H1 (cell line): ENCODE measurements at regions not wholly inside any gene's neighbourhood (a gene's known extent, or its start where the extent isn't known, plus 50 kb on each side); places are given as distances from the start of the nearest gene placed in this dataset.

Source experiments
- CTCF ChIA-PET: fragments of 300-600 bp; sonication (Branson Sonifier 250); formaldehyde crosslinking; loops from one replicate; lab custom pipeline; 2021; ENCODE audit not compliant: partially characterized antibody; lab: Charles Lee
- POLR2A ChIA-PET: fragments of 300-600 bp; sonication (Branson Sonifier 250); formaldehyde crosslinking; loops from one replicate; lab custom pipeline; 2021; ENCODE audit warnings: inconsistent platforms; ENCODE audit not compliant: partially characterized antibody; lab: Charles Lee
- DNase-seq, 2 experiments: peaks; one replicate each; pipeline versions ENCODE4 v3.0.0 to v3.0.0-alpha.2; 2010 to 2022; ENCODE audit warnings: low spot score in 2 of 2, low read depth in 1 of 2, mixed read lengths in 1 of 2
- FAIRE-seq: peaks from 2 replicates; lab custom pipeline; 2011; peaks lifted over from hg19 to GRCh38; lab: Jason Lieb, UNC
- H2AFZ ChIP-seq: 2 replicates; pipeline ENCODE4 v1.8.1; 2012; ENCODE audit warnings: low read length, inconsistent platforms
- H2AK5ac ChIP-seq: 2 replicates; pipeline ENCODE4 v1.6.1; 2013; ENCODE audit warnings: low read depth, low read length
- H2BK120ac ChIP-seq: replicated peaks from 2 replicates; pipeline ENCODE3; 2013; ENCODE audit warnings: low read depth, low read length, inconsistent platforms
- H2BK12ac ChIP-seq: 2 replicates; pipeline ENCODE4 v1.6.1; 2013; ENCODE audit warnings: low read depth, low read length
- H2BK15ac ChIP-seq: 2 replicates; pipeline ENCODE4 v1.6.1; 2013; ENCODE audit warnings: low read length
- H2BK20ac ChIP-seq: 2 replicates; pipeline ENCODE4 v1.6.1; 2013; ENCODE audit warnings: low read length
- H2BK5ac ChIP-seq: 2 replicates; pipeline ENCODE4 v1.6.1; 2013; ENCODE audit warnings: low read depth, low read length
- H3K14ac ChIP-seq: 2 replicates; pipeline ENCODE4 v1.6.1; 2013; ENCODE audit warnings: inconsistent platforms; ENCODE audit not compliant: insufficient read length
- H3K18ac ChIP-seq: 2 replicates; pipeline ENCODE4 v1.6.1; 2013; ENCODE audit warnings: low read length; ENCODE audit errors: extremely low read depth
- H3K23ac ChIP-seq: 2 replicates; pipeline ENCODE4 v1.6.1; 2013; ENCODE audit warnings: inconsistent platforms; ENCODE audit not compliant: insufficient read length
- H3K23me2 ChIP-seq: 2 replicates; pipeline ENCODE4 v1.6.1; 2013; ENCODE audit warnings: low read depth, low read length
- H3K27ac ChIP-seq: 2 replicates; pipeline ENCODE4 v1.6.1; 2011; ENCODE audit warnings: low read depth, low read length, inconsistent platforms
- H3K27me3 ChIP-seq, 4 experiments: replicated peaks in 1 of 4; 1 replicate in 1 of 4; 2 replicates in 3 of 4; pipeline versions ENCODE4 v1.6.1 to v1.8.1; 2011 to 2013; ENCODE audit warnings: low read length in 3 of 4, mild to moderate bottlenecking in 3 of 4, inconsistent platforms in 2 of 4, mixed read lengths in 2 of 4, moderate library complexity in 1 of 4; ENCODE audit not compliant: control insufficient read depth in 3 of 4, insufficient read depth in 3 of 4; ENCODE audit errors: extremely low read depth in 1 of 4
- H3K36me3 ChIP-seq, 4 experiments: 2 replicates each; pipeline versions ENCODE4 v1.6.1 to v1.8.1; 2011 to 2013; ENCODE audit warnings: mild to moderate bottlenecking in 4 of 4, low read length in 3 of 4, moderate library complexity in 2 of 4, control low read depth in 1 of 4, inconsistent platforms in 1 of 4; ENCODE audit not compliant: insufficient read depth in 4 of 4, control insufficient read depth in 2 of 4
- H3K4ac ChIP-seq: replicated peaks from 2 replicates; pipeline ENCODE3; 2013; ENCODE audit warnings: low read length, low read depth, mixed read lengths, inconsistent platforms; ENCODE audit not compliant: insufficient read length
- H3K4me1 ChIP-seq, 4 experiments: replicated peaks in 1 of 4; 1 replicate in 1 of 4; 2 replicates in 3 of 4; pipeline versions ENCODE4 v1.6.1 to v1.8.1; 2011 to 2013; ENCODE audit warnings: low read length in 3 of 4, inconsistent platforms in 2 of 4, mixed read lengths in 1 of 4; ENCODE audit not compliant: insufficient read depth in 4 of 4, control insufficient read depth in 3 of 4
- H3K4me2 ChIP-seq, 2 experiments: 2 replicates each; pipeline versions ENCODE4 v1.6.1 to v1.8.1; 2011 to 2013; ENCODE audit warnings: low read depth in 2 of 2, low read length in 2 of 2, control low read depth in 1 of 2, inconsistent platforms in 1 of 2, mild to moderate bottlenecking in 1 of 2; ENCODE audit not compliant: insufficient read depth in 1 of 2
- H3K4me3 ChIP-seq, 4 experiments: fragments of 200-600, 300-600 bp in 1 of 4; sonication (generic), shearing (Covaris generic), sonication (Bioruptor Twin) in 1 of 4; 2 replicates each; pipeline versions ENCODE4 v1.5.1 to v1.8.1; 2011 to 2016; ENCODE audit warnings: low read length in 4 of 4, low read depth in 3 of 4, control low read depth in 2 of 4, inconsistent platforms in 2 of 4, mild to moderate bottlenecking in 2 of 4, mixed read lengths in 1 of 4, moderate library complexity in 1 of 4; ENCODE audit not compliant: insufficient read depth in 2 of 4; ENCODE audit errors: extremely low read depth in 1 of 4
- H3K56ac ChIP-seq: replicated peaks from 2 replicates; pipeline ENCODE3; 2013; ENCODE audit warnings: low read depth, mild to moderate bottlenecking, mixed read lengths, low read length, inconsistent platforms; ENCODE audit not compliant: insufficient read length
- H3K79me1 ChIP-seq: 2 replicates; pipeline ENCODE4 v1.6.1; 2013; ENCODE audit warnings: low read depth, low read length, control low read depth
- H3K79me2 ChIP-seq, 2 experiments: 2 replicates each; pipeline versions ENCODE4 v1.6.1 to v1.8.1; 2012 to 2013; ENCODE audit warnings: low read length in 2 of 2, mild to moderate bottlenecking in 2 of 2, inconsistent platforms in 1 of 2; ENCODE audit not compliant: insufficient read depth in 2 of 2, control insufficient read depth in 1 of 2
- H3K9ac ChIP-seq, 4 experiments: replicated peaks in 1 of 4; 1 replicate in 1 of 4; 2 replicates in 3 of 4; pipeline versions ENCODE4 v1.6.1 to v1.8.1; 2011 to 2013; ENCODE audit warnings: low read depth in 3 of 4, low read length in 3 of 4, control low read depth in 2 of 4, mild to moderate bottlenecking in 2 of 4, moderate library complexity in 2 of 4, inconsistent platforms in 1 of 4; ENCODE audit errors: extremely low read depth in 1 of 4
- H3K9me3 ChIP-seq, 2 experiments: 2 replicates each; pipeline versions ENCODE4 v1.6.1 to v1.8.1; 2012 to 2013; ENCODE audit warnings: mild to moderate bottlenecking in 2 of 2, moderate library complexity in 2 of 2, control low read depth in 1 of 2, inconsistent platforms in 1 of 2, low read depth in 1 of 2, low read length in 1 of 2, mixed read lengths in 1 of 2; ENCODE audit not compliant: insufficient read depth in 2 of 2
- H4K20me1 ChIP-seq, 2 experiments: replicated peaks in 1 of 2; 2 replicates each; pipeline versions ENCODE3 to v1.8.1; 2011 to 2013; ENCODE audit warnings: inconsistent platforms in 2 of 2, low read length in 2 of 2, mild to moderate bottlenecking in 1 of 2; ENCODE audit not compliant: insufficient read depth in 2 of 2, control insufficient read depth in 1 of 2
- H4K5ac ChIP-seq: 2 replicates; pipeline ENCODE4 v1.6.1; 2013; ENCODE audit warnings: low read length, low read depth, mixed read lengths, inconsistent platforms; ENCODE audit not compliant: insufficient read length
- H4K8ac ChIP-seq: 2 replicates; pipeline ENCODE4 v1.8.0; 2013; ENCODE audit warnings: mild to moderate bottlenecking, moderate library complexity, low read length, inconsistent platforms; ENCODE audit not compliant: insufficient read depth; ENCODE audit errors: extremely low read depth
- H4K91ac ChIP-seq: replicated peaks from 2 replicates; pipeline ENCODE3; 2013; ENCODE audit warnings: low read length, mixed read lengths, inconsistent platforms; ENCODE audit not compliant: insufficient read length
- GTF2F1 ChIP-seq: IDR thresholded peaks from 2 replicates; pipeline ENCODE4 v1.6.1; 2012; ENCODE audit warnings: low read depth, low read length, improper control_type of control experiment, borderline replicate concordance
- KDM5A ChIP-seq: fragments of 200-600 bp; IDR thresholded peaks from 2 replicates; pipeline ENCODE4 v1.7.1; 2012; ENCODE audit warnings: mild to moderate bottlenecking, low read length, inconsistent platforms, mixed read lengths
- NANOG ChIP-seq: IDR thresholded peaks from 2 replicates; pipeline ENCODE4 v1.6.1; 2011; ENCODE audit warnings: low read length, low read depth, mild to moderate bottlenecking, inconsistent platforms; ENCODE audit not compliant: insufficient read depth, poor library complexity, severe bottlenecking
- SIN3A ChIP-seq, 2 experiments: IDR thresholded peaks in 1 of 2; conservative IDR thresholded peaks in 1 of 2; 2 replicates each; pipeline ENCODE4 v1.6.1; 2011 to 2012; ENCODE audit warnings: low read length in 2 of 2, improper control_type of control experiment in 1 of 2, low read depth in 1 of 2, mild to moderate bottlenecking in 1 of 2
- SIX5 ChIP-seq: IDR thresholded peaks from 2 replicates; pipeline ENCODE4 v1.6.1; 2011; ENCODE audit warnings: mild to moderate bottlenecking, low read depth, low read length
- TCF12 ChIP-seq: IDR thresholded peaks from 2 replicates; pipeline ENCODE4 v1.6.1; 2011; ENCODE audit warnings: low read depth, mild to moderate bottlenecking, low read length
- TEAD4 ChIP-seq: IDR thresholded peaks from 2 replicates; pipeline ENCODE4 v1.6.1; 2012; ENCODE audit warnings: low read depth, low read length, inconsistent platforms, mixed read lengths
- WGBS, 2 experiments: shearing (Covaris generic) in 1 of 2; methylation state at CpG; one replicate each; pipeline versions ENCODE4 v1.1.6 to v1.1.7; 2013 to 2015; ENCODE audit warnings: low lambda C conversion rate in 2 of 2, mixed read lengths in 2 of 2, inconsistent platforms in 1 of 2, low coverage in 1 of 2, missing lambda C conversion rate in 1 of 2; ENCODE audit not compliant: insufficient replicate concordance in 2 of 2, insufficient coverage in 1 of 2, insufficient read length in 1 of 2; ENCODE audit errors: extremely low coverage in 1 of 2, missing lambda C conversion rate in 1 of 2; 5-methylcytosine and 5-hydroxymethylcytosine counted together
- TF ChIP-seq, protein P1 (sequence below): IDR thresholded peaks from 2 replicates; pipeline ENCODE4 v1.6.1; 2012; ENCODE audit warnings: inconsistent platforms

DNA sequence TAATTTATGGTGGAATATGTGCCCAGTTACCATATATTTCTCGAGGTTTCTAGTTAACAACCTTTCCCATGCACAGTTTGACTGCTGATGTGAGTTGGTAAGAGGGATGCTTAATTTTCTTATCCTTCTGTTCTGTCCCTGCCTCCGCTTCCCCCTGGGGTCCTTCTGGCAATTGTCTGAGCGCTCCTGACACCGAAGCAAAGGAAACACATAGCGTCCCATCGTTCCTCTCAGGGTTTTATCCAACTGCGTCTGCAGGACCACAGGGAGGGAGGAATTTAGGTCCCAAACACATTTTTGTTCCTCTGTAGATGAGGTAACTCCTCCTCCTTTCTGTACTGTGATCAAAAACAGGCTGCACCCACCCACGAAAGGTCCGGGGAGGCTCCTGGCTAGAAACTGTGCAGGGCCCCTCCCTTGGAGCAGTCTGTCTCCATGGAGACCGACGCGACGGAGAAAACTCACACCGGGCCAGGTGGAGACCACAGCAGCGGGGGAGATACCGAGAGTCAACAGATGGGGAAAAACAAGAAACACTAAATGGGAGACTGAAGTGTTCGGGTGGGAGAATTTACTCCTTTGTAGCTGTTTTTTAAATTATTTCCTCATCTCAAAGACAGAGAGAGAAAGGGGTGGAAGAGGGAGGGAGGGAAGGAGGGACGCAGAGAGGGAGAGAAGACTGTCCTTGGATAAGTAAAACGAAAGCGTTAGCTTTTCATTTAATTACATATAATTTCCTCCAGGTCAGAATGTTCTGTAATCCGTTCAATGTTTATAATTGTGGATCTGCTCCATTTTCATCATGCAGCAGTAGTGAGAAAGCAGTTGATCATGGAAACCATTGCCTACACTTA is 191.8 kb upstream of the NBEA start:
- Histone ChIP-seq H3K9me3 (no peaks in the 10 kb centered on the region), H3K4me2 (peak overlapping the region; percentile 67 to 74), H3K23ac (no peak overlapping the region), H2AK5ac (no peak overlapping the region), H2BK20ac (no peak overlapping the region), H3K27me3 (no peaks in the 10 kb centered on the region), H3K18ac (no peak overlapping the region), H3K36me3 (no peaks in the 10 kb centered on the region), H4K91ac (no peak overlapping the region), H4K20me1 (no peaks in the 10 kb centered on the region), H2BK15ac (no peak overlapping the region), H3K79me2 (no peaks in the 10 kb centered on the region), H3K79me1 (no peaks in the 10 kb centered on the region), H4K5ac (no peak overlapping the region), H3K23me2 (no peaks in the 10 kb centered on the region), H2AFZ (peak overlapping the region; percentile 87), H3K14ac (no peak overlapping the region), H3K4ac (no peak overlapping the region), H3K27ac (no peak overlapping the region), H3K56ac (no peak overlapping the region), H2BK120ac (no peak overlapping the region), H3K9ac (no peak overlapping the region), H3K4me3 (peak overlapping the region; percentile 16 to 57 (median 37); a peak in 6 of 8 replicates), H4K8ac (no peak overlapping the region), H2BK12ac (no peak overlapping the region), H2BK5ac (no peak overlapping the region), H3K4me1 (peaks cover 0 to 6% (median 0%) of the 10 kb centered on the region in 4 experiments; a peak in 3 of 7 replicates)
- CTCF ChIA-PET: interaction anchor here (0.7 kb wide), 1 partner anchor 220 kb away, joined by 4 read pairs; no protein-coding TSS in a partner anchor
- TF ChIP-seq, protein P1, sequence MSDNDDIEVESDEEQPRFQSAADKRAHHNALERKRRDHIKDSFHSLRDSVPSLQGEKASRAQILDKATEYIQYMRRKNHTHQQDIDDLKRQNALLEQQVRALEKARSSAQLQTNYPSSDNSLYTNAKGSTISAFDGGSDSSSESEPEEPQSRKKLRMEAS: no peak
- TF ChIP-seq SIX5 (no peak), GTF2F1 (no peak), TCF12 (peak; percentile 51; the same call in 1 of the 2 replicates), TEAD4 (no peak), KDM5A (no peak), SIN3A (conservative IDR thresholded peaks at IDR 0.05 in 1 of 2, IDR thresholded peaks at IDR 0.05 in 1 of 2; ENCODE audit: low read depth in 1 of 2, low read length in 2 of 2) (peak in 1 of 2 experiments; percentile 59; a peak in 1 of 4 replicates), NANOG (no peak)
- peak; percentile 13 for FAIRE-seq
- peak in 1 of 2 experiments; percentile 66 for DNase-seq
- WGBS, 2 experiments: 26% methylated on average over 20 of the region's 21 CpGs; no CpG with 5 or more reads in 1 of the 2 experiments
- POLR2A ChIA-PET: interaction anchor here (0.6 kb wide), 1 partner anchor 802 kb away, joined by 3 read pairs; no protein-coding TSS in a partner anchor
